Activated CD4-positive, alpha-beta T cell treated with anti-CD3 and anti-CD28 coated beads, Interleukin-10, Interleukin-2, amounts not matched to agents 100 ng/mL and 50 ng/mL, durations not matched to agents 16 hours and 8 hours (primary cell): ENCODE measurements at regions not wholly inside any gene's neighbourhood (a gene's known extent, or its start where the extent isn't known, plus 50 kb on each side); places are given as distances from the start of the nearest gene placed in this dataset.

Source experiments
- DNase-seq: peaks from one replicate; pipeline ENCODE4 v3.0.0-alpha.2; 2020

- DNase-seq = no peak
Observed at GRCh38 chr4:119816473-119816872, 187.9 kb upstream of the PDE5A start.

- no peak for DNase-seq
Observed at GRCh38 chr4:119810001-119810400, 181.4 kb upstream of the PDE5A start.

- DNase-seq = no peak
Observed at GRCh38 chr4:119804404-119804803, 175.8 kb upstream of the PDE5A start.

GRCh38 chr4:119797238-119797894, 168.8 kb upstream of the PDE5A start:
- no peak for DNase-seq

- DNase-seq = no peak
Observed at GRCh38 chr4:119795986-119796578, 167.5 kb upstream of the PDE5A start.

- no peak for DNase-seq
Observed at GRCh38 chr4:119794681-119795080, 166.1 kb upstream of the PDE5A start.

- no peak for DNase-seq
Observed at GRCh38 chr4:119794113-119794512, 165.5 kb upstream of the PDE5A start.

- DNase-seq = no peak
Observed at GRCh38 chr4:119788349-119789266, 160.0 kb upstream of the PDE5A start.

GRCh38 chr4:119785963-119786362, 157.4 kb upstream of the PDE5A start:
- no peak for DNase-seq

GRCh38 chr4:119783189-119783983, 154.8 kb upstream of the PDE5A start:
- DNase-seq = no peak

GRCh38 chr4:119781044-119781443, 152.4 kb upstream of the PDE5A start:
- no peak for DNase-seq

GRCh38 chr4:119774840-119775239, 146.2 kb upstream of the PDE5A start:
- no peak for DNase-seq

- DNase-seq = no peak
Observed at GRCh38 chr4:119765951-119766350, 137.3 kb upstream of the PDE5A start.

- no peak for DNase-seq
Observed at GRCh38 chr4:119765469-119765868, 136.9 kb upstream of the PDE5A start.

- no peak for DNase-seq
Observed at GRCh38 chr4:119763386-119763785, 134.8 kb upstream of the PDE5A start.

- DNase-seq = no peak
Observed at GRCh38 chr4:119755599-119755998, 127.0 kb upstream of the PDE5A start.

- no peak for DNase-seq
Observed at GRCh38 chr4:119752936-119753335, 124.3 kb upstream of the PDE5A start.

- DNase-seq = no peak
Observed at GRCh38 chr4:119750771-119751170, 122.2 kb upstream of the PDE5A start.

GRCh38 chr4:119750048-119750447, 121.4 kb upstream of the PDE5A start:
- DNase-seq = no peak

- DNase-seq = no peak
Observed at GRCh38 chr4:119748853-119749252, 120.2 kb upstream of the PDE5A start.

- no peak for DNase-seq
Observed at GRCh38 chr4:119746951-119747350, 118.3 kb upstream of the PDE5A start.

- DNase-seq = no peak
Observed at GRCh38 chr4:119745351-119745750, 116.7 kb upstream of the PDE5A start.

- DNase-seq = no peak
Observed at GRCh38 chr4:119744580-119744979, 116.0 kb upstream of the PDE5A start.
